Esophagus muscularis mucosa (tissue), 4 donors: ENCODE measurements at regions not wholly inside any gene's neighbourhood (a gene's known extent, or its start where the extent isn't known, plus 50 kb on each side); places are given as distances from the start of the nearest gene placed in this dataset.

Source experiments
- DNase-seq: peaks from one replicate; pipeline ENCODE4 v3.0.0-alpha.2; 2017; ENCODE audit errors: extremely low spot score
- H3K27ac ChIP-seq, 4 donors: fragments of 200-600 bp; sonication (generic); replicated peaks in 1 of 4; 1 replicate in 3 of 4; 2 replicates in 1 of 4; pipeline ENCODE4 v1.5.1; 2016 to 2019; ENCODE audit warnings: mild to moderate bottlenecking in 1 of 4
- H3K27me3 ChIP-seq, 4 donors: fragments of 200-600 bp; sonication (generic); one replicate each; pipeline versions ENCODE4 v1.5.1 to v1.6.0; 2016 to 2019
- H3K36me3 ChIP-seq, 4 donors: fragments of 200-600 bp; sonication (generic); one replicate each; pipeline ENCODE4 v1.5.1; 2016 to 2019
- H3K4me1 ChIP-seq, 4 donors: fragments of 200-600 bp; sonication (generic); one replicate each; pipeline ENCODE4 v1.5.1; 2016 to 2019
- H3K4me3 ChIP-seq, 4 donors: fragments of 200-600 bp; sonication (generic); 1 replicate in 2 of 4; 2 replicates in 2 of 4; pipeline ENCODE4 v1.5.1; 2016 to 2019; ENCODE audit warnings: mild to moderate bottlenecking in 4 of 4, moderate library complexity in 1 of 4
- H3K9me3 ChIP-seq, 4 donors: fragments of 200-600 bp; sonication (generic); 1 replicate in 3 of 4; 2 replicates in 1 of 4; pipeline ENCODE4 v1.5.1; 2016 to 2019
- EP300 ChIP-seq: sonication (generic); formaldehyde crosslinking; IDR thresholded peaks from one replicate; pipeline ENCODE4 v1.6.1; 2017; ENCODE audit warnings: antibody characterized with exemption
- POLR2A ChIP-seq: fragments of 450-650 bp; IDR thresholded peaks from one replicate; pipeline ENCODE4 v1.6.1; 2017; ENCODE audit warnings: antibody characterized with exemption, moderate library complexity, mild to moderate bottlenecking, low read depth
- POLR2AphosphoS5 ChIP-seq, 2 donors: sonication (generic); formaldehyde crosslinking; IDR thresholded peaks; one replicate each; pipeline ENCODE4 v1.6.1; 2017; ENCODE audit warnings: antibody characterized with exemption in 2 of 2
- WGBS: methylation state at CpG from one replicate; pipeline ENCODE4 v1.1.5; 2018; 5-methylcytosine and 5-hydroxymethylcytosine counted together
- intact Hi-C: fragments of 100-400 bp; cut with DNase I; formaldehyde crosslinking; loops from one replicate; pipeline ENCODE4 v1.15.1; 2023
- TF ChIP-seq, protein P1 (sequence below), 3 experiments: fragments of 200-600 bp in 2 of 3; fragments of 450-650 bp in 1 of 3; sonication (generic) in 2 of 3; IDR thresholded peaks; one replicate each; pipeline ENCODE4 v1.5.1; 2017 to 2019; ENCODE audit warnings: antibody characterized with exemption in 3 of 3, mild to moderate bottlenecking in 2 of 3, moderate library complexity in 1 of 3

GRCh38 chr3:110093411-110093810 lies 756.1 kb upstream of the DPPA4 start:
- no peak for TF ChIP-seq POLR2AphosphoS5 (IDR thresholded peaks at IDR 0.05)
- no peak for TF ChIP-seq POLR2A
- TF ChIP-seq EP300 = no peak
- TF ChIP-seq, protein P1, sequence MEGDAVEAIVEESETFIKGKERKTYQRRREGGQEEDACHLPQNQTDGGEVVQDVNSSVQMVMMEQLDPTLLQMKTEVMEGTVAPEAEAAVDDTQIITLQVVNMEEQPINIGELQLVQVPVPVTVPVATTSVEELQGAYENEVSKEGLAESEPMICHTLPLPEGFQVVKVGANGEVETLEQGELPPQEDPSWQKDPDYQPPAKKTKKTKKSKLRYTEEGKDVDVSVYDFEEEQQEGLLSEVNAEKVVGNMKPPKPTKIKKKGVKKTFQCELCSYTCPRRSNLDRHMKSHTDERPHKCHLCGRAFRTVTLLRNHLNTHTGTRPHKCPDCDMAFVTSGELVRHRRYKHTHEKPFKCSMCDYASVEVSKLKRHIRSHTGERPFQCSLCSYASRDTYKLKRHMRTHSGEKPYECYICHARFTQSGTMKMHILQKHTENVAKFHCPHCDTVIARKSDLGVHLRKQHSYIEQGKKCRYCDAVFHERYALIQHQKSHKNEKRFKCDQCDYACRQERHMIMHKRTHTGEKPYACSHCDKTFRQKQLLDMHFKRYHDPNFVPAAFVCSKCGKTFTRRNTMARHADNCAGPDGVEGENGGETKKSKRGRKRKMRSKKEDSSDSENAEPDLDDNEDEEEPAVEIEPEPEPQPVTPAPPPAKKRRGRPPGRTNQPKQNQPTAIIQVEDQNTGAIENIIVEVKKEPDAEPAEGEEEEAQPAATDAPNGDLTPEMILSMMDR (IDR thresholded peaks at IDR 0.05) = no peak
- Histone ChIP-seq H3K27ac (no peak overlapping the region), H3K27me3 (no peaks in the 10 kb centered on the region), H3K36me3 (no peaks in the 10 kb centered on the region), H3K4me3 (no peak overlapping the region), H3K4me1 (peaks cover 0 to 19% (median 9%) of the 10 kb centered on the region in 4 donors), H3K9me3 (no peaks in the 10 kb centered on the region)
- intact Hi-C loops = no loop called here
- no peak for DNase-seq

- Histone ChIP-seq H3K27ac (no peak overlapping the region), H3K36me3 (no peaks in the 10 kb centered on the region), H3K27me3 (no peaks in the 10 kb centered on the region), H3K4me3 (no peak overlapping the region), H3K4me1 (peaks cover 0 to 19% (median 9%) of the 10 kb centered on the region in 4 donors), H3K9me3 (no peaks in the 10 kb centered on the region)
- intact Hi-C loops = no loop called here
- no peak for DNase-seq
- no peak for TF ChIP-seq EP300
- TF ChIP-seq POLR2A = no peak
- TF ChIP-seq, protein P1 (IDR thresholded peaks at IDR 0.05) = no peak
- TF ChIP-seq POLR2AphosphoS5 (IDR thresholded peaks at IDR 0.05) = no peak
Measured at GRCh38 chr3:110093812-110094401, 756.6 kb upstream of the DPPA4 start.

DNA sequence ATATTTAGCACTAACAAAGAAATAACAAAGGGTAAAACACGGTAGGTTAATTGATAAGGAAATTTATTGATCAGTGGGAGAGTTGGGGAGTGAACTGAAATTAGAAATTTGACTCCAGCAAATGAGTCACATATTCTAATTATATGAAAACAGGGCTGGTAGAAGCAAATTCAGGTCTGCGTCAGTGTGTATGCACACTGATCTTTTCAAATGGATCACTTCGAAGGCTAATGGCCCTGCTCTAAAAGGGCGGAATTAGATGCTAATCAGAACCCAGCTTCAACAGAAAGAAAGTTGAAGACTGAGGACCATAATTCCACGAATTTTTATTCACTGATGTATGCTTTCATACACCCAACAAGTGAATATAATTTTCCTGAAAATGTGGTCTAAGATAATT lies 762.4 kb upstream of the DPPA4 start:
- H3K9me3 ChIP-seq = no peaks in the 10 kb centered on the region
- H3K4me1 ChIP-seq = no peaks in the 10 kb centered on the region
- TF ChIP-seq POLR2AphosphoS5 (IDR thresholded peaks at IDR 0.05) (no peak), POLR2A (no peak), EP300 (no peak)
- TF ChIP-seq, protein P1 (IDR thresholded peaks at IDR 0.05) = no peak
- no peak overlapping the region for H3K4me3 ChIP-seq
- no peaks in the 10 kb centered on the region for H3K36me3 ChIP-seq
- intact Hi-C loops = no loop called here
- no peak overlapping the region for H3K27ac ChIP-seq
- no peaks in the 10 kb centered on the region for H3K27me3 ChIP-seq
- 71% methylated on average over 5 of the region's 5 CpGs for WGBS
- DNase-seq = no peak

DNA sequence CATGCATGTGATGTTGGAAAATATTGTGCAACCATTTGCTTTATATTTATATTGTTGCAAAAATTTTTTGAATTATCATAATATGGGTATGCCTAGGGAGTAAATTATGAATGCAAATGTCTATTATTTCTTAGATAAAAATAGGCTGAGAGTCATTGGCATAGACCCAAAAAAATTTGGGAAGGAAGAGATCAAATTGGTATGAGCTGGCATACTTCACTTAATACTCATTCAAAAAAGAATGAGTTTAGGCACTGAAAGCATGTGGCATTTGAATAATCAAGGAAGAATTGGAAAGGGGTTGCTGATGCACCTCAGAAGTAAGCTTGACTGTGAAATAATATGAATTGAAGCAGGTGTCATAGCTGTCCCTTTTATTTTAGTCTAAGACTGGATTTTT lies 764.0 kb upstream of the DPPA4 start:
- TF ChIP-seq POLR2A = no peak
- TF ChIP-seq POLR2AphosphoS5 (IDR thresholded peaks at IDR 0.05) = no peak
- no peak for TF ChIP-seq EP300
- TF ChIP-seq, protein P1 (IDR thresholded peaks at IDR 0.05) = no peak
- intact Hi-C loops = no loop called here
- Histone ChIP-seq H3K9me3 (no peaks in the 10 kb centered on the region), H3K4me3 (no peak overlapping the region), H3K27me3 (no peaks in the 10 kb centered on the region), H3K27ac (no peak overlapping the region), H3K4me1 (no peaks in the 10 kb centered on the region), H3K36me3 (no peaks in the 10 kb centered on the region)
- DNase-seq = no peak

DNA sequence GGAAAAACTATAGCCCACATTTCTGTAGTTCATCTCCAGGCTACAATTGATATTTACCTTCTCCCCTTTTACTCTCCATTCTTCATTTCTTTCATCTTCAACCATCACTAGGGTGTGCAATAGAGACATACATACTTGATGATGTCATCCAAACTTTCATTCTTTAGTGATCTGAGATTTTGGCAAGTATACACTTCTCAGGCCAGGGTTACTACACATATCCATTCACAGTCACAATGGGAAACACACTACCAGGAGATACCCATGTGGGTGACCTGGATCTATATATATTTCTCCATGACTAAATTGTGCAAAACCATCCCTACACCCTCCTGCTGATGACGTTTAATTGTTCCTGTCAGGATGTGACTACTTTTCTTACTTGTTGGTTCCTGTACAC lies 769.5 kb upstream of the DPPA4 start:
- WGBS = 89% methylated on average over 1 of the region's 1 CpG
- Histone ChIP-seq H3K4me3 (no peak overlapping the region), H3K27me3 (no peaks in the 10 kb centered on the region), H3K27ac (no peak overlapping the region), H3K4me1 (no peaks in the 10 kb centered on the region), H3K36me3 (no peaks in the 10 kb centered on the region), H3K9me3 (no peaks in the 10 kb centered on the region)
- DNase-seq = no peak
- intact Hi-C loops = no loop called here
- TF ChIP-seq, protein P1 (IDR thresholded peaks at IDR 0.05) = no peak
- TF ChIP-seq POLR2AphosphoS5 (IDR thresholded peaks at IDR 0.05) (no peak), EP300 (no peak), POLR2A (no peak)
